SU-DHL-6 (cell line): ENCODE measurements at regions not wholly inside any gene's neighbourhood (a gene's known extent, or its start where the extent isn't known, plus 50 kb on each side); places are given as distances from the start of the nearest gene placed in this dataset.

ENCODE experiments used
- CTCF ChIP-seq: fragments of 200-600 bp; sonication (generic); IDR thresholded peaks from one replicate; pipeline ENCODE4 v1.5.1; 2017; ENCODE audit warnings: antibody characterized with exemption, mild to moderate bottlenecking, low read length, moderate library complexity; ENCODE audit not compliant: insufficient read depth, poor library complexity, severe bottlenecking
- EZH2phosphoT487 ChIP-seq: fragments of 200-600 bp; sonication (generic), shearing (Covaris generic); conservative IDR thresholded peaks from 2 replicates; pipeline ENCODE4 v1.6.1; 2018; ENCODE audit warnings: mild to moderate bottlenecking, antibody characterized with exemption, low read length, moderate library complexity, mixed read lengths

- TF ChIP-seq CTCF (no peak), EZH2phosphoT487 (no peak)
These were observed 996.4 kb upstream of the AUTS2 start for GRCh38 chr7:68601826-68602225.
